SU-DHL-6 (cell line): ENCODE measurements at regions not wholly inside any gene's neighbourhood (a gene's known extent, or its start where the extent isn't known, plus 50 kb on each side); places are given as distances from the start of the nearest gene placed in this dataset.

Experiments
- EZH2phosphoT487 ChIP-seq: fragments of 200-600 bp; sonication (generic), shearing (Covaris generic); conservative IDR thresholded peaks from 2 replicates; pipeline ENCODE4 v1.6.1; 2018; ENCODE audit warnings: mild to moderate bottlenecking, antibody characterized with exemption, low read length, moderate library complexity, mixed read lengths
- TF ChIP-seq, protein P1 (sequence below): fragments of 200-600 bp; sonication (generic); IDR thresholded peaks from one replicate; pipeline ENCODE4 v1.5.1; 2017; ENCODE audit warnings: antibody characterized with exemption, mild to moderate bottlenecking, low read length, moderate library complexity; ENCODE audit not compliant: insufficient read depth, poor library complexity, severe bottlenecking

DNA sequence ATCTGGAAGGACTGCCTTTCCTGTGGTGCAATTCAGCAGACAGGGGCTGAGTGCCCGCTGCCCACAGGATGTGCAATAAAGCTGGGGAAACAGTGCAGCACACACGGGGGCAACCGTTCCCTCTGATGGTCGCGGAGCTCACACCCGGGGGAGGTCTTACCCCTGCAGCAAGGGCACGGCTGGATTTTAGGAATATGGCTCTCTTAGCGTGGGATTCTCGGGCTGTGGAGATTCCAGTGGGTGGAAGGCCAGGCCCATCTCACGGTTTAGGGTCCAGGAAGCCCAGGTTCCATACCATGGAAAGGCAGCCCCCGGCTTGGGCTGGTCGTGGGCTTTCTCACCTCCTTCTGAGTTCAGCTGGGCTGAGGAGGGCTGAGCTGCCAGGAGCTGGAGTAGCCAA lies 244.1 kb downstream of the MED10 start:
- TF ChIP-seq EZH2phosphoT487, result no peak
- TF ChIP-seq, protein P1, sequence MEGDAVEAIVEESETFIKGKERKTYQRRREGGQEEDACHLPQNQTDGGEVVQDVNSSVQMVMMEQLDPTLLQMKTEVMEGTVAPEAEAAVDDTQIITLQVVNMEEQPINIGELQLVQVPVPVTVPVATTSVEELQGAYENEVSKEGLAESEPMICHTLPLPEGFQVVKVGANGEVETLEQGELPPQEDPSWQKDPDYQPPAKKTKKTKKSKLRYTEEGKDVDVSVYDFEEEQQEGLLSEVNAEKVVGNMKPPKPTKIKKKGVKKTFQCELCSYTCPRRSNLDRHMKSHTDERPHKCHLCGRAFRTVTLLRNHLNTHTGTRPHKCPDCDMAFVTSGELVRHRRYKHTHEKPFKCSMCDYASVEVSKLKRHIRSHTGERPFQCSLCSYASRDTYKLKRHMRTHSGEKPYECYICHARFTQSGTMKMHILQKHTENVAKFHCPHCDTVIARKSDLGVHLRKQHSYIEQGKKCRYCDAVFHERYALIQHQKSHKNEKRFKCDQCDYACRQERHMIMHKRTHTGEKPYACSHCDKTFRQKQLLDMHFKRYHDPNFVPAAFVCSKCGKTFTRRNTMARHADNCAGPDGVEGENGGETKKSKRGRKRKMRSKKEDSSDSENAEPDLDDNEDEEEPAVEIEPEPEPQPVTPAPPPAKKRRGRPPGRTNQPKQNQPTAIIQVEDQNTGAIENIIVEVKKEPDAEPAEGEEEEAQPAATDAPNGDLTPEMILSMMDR, result no peak
